Mesendoderm (in vitro differentiated cells): ENCODE measurements at regions not wholly inside any gene's neighbourhood (a gene's known extent, or its start where the extent isn't known, plus 50 kb on each side); places are given as distances from the start of the nearest gene placed in this dataset.

Source experiments
- DNase-seq: peaks from one replicate; pipeline ENCODE4 v3.0.0; 2013
- H2AK5ac ChIP-seq: 2 replicates; pipeline ENCODE4 v1.6.1; 2013; ENCODE audit warnings: low read length, inconsistent platforms
- H2BK120ac ChIP-seq: 2 replicates; pipeline ENCODE4 v1.6.1; 2013; ENCODE audit warnings: low read depth, mild to moderate bottlenecking, low read length, moderate library complexity, mixed read lengths
- H2BK15ac ChIP-seq: replicated peaks from 2 replicates; pipeline ENCODE4 v1.6.1; 2013; ENCODE audit warnings: low read depth, mild to moderate bottlenecking, moderate library complexity
- H2BK5ac ChIP-seq: 2 replicates; pipeline ENCODE4 v1.6.1; 2013; ENCODE audit warnings: low read length, inconsistent platforms
- H3K18ac ChIP-seq: 2 replicates; pipeline ENCODE4 v1.6.1; 2013; ENCODE audit warnings: mild to moderate bottlenecking, low read length, mixed read lengths
- H3K23ac ChIP-seq: one replicate; pipeline ENCODE4 v1.6.1; 2013; ENCODE audit warnings: low read length
- H3K27ac ChIP-seq: 2 replicates; pipeline ENCODE4 v1.5.1; 2013; ENCODE audit warnings: low read depth, mild to moderate bottlenecking, inconsistent platforms, low read length, moderate library complexity
- H3K27me3 ChIP-seq: 2 replicates; pipeline ENCODE4 v1.6.1; 2013; ENCODE audit warnings: low read length, control low read depth, mild to moderate bottlenecking, inconsistent platforms; ENCODE audit not compliant: insufficient read depth, poor library complexity
- H3K36me3 ChIP-seq: 2 replicates; pipeline ENCODE4 v1.6.1; 2013; ENCODE audit warnings: low read length, inconsistent platforms; ENCODE audit not compliant: control insufficient read depth, insufficient read depth
- H3K4ac ChIP-seq: one replicate; pipeline ENCODE4 v1.6.1; 2013; ENCODE audit warnings: low read depth, mild to moderate bottlenecking, low read length, moderate library complexity
- H3K4me1 ChIP-seq: 2 replicates; pipeline ENCODE4 v1.6.1; 2013; ENCODE audit warnings: low read depth, low read length, inconsistent platforms; ENCODE audit not compliant: control insufficient read depth
- H3K4me2 ChIP-seq: 2 replicates; pipeline ENCODE4 v1.6.1; 2013; ENCODE audit warnings: low read length
- H3K4me3 ChIP-seq: 2 replicates; pipeline ENCODE4 v1.5.1; 2013; ENCODE audit warnings: mild to moderate bottlenecking, low read length
- H3K56ac ChIP-seq: one replicate; pipeline ENCODE4 v1.6.1; 2013; ENCODE audit warnings: low read length
- H3K79me1 ChIP-seq: 2 replicates; pipeline ENCODE4 v1.6.1; 2013; ENCODE audit warnings: low read length, inconsistent platforms
- H3K79me2 ChIP-seq: 2 replicates; pipeline ENCODE4 v1.6.1; 2013; ENCODE audit warnings: mild to moderate bottlenecking, low read length; ENCODE audit not compliant: control insufficient read depth, insufficient read depth
- H3K9ac ChIP-seq: 2 replicates; pipeline ENCODE4 v1.6.1; 2013; ENCODE audit warnings: low read length, inconsistent platforms
- H4K5ac ChIP-seq: one replicate; pipeline ENCODE4 v1.6.1; 2013; ENCODE audit warnings: low read length
- H4K8ac ChIP-seq: one replicate; pipeline ENCODE4 v1.6.1; 2013; ENCODE audit warnings: low read depth, mild to moderate bottlenecking, control low read depth, low read length, moderate library complexity
- WGBS: extraction: QIAGEN DNeasy Blood & Tissue Kit; methylation state at CpG from one replicate; pipeline ENCODE4 v1.1.7; 2013; ENCODE audit warnings: low lambda C conversion rate, missing lambda C conversion rate; ENCODE audit not compliant: insufficient coverage; ENCODE audit errors: extremely low coverage; 5-methylcytosine and 5-hydroxymethylcytosine counted together

DNA sequence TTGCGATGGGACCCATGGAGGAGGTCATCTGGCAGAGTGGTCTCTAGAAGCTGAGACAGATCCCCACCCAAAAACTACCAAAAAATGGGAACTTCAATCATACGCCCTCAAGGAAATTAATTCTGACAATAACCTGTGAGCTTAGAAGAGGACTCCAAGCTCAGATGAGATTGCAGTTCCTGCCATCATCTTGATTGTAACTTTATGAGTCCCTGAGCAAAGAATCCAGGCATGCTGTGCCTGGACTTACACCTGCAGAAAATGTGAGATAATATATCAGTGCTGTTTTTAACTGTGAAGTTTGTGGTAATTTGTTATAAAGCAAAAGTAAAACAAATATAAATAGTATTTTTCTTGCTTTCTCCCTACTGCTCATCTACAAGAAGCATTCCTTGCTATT lies 299.6 kb upstream of the MBL2 start:
- no peak overlapping the region for H3K4me2 ChIP-seq
- no peak overlapping the region for H3K4me3 ChIP-seq
- no CpG with 5 or more reads among the region's 2 CpGs for WGBS
- no peak overlapping the region for H4K5ac ChIP-seq
- no peak overlapping the region for H2BK120ac ChIP-seq
- no peak for DNase-seq
- H2AK5ac ChIP-seq: no peak overlapping the region
- no peak overlapping the region for H3K27ac ChIP-seq
- H3K18ac ChIP-seq: no peak overlapping the region
- H3K56ac ChIP-seq: no peak overlapping the region
- no peaks in the 10 kb centered on the region for H3K79me2 ChIP-seq
- H3K27me3 ChIP-seq: no peaks in the 10 kb centered on the region
- no peak overlapping the region for H2BK15ac ChIP-seq
- no peak overlapping the region for H3K4ac ChIP-seq
- H2BK5ac ChIP-seq: no peak overlapping the region
- H3K36me3 ChIP-seq: no peaks in the 10 kb centered on the region
- no peak overlapping the region for H4K8ac ChIP-seq
- H3K4me1 ChIP-seq: no peaks in the 10 kb centered on the region
- H3K79me1 ChIP-seq: no peaks in the 10 kb centered on the region
- H3K23ac ChIP-seq: no peak overlapping the region
- no peak overlapping the region for H3K9ac ChIP-seq

DNA sequence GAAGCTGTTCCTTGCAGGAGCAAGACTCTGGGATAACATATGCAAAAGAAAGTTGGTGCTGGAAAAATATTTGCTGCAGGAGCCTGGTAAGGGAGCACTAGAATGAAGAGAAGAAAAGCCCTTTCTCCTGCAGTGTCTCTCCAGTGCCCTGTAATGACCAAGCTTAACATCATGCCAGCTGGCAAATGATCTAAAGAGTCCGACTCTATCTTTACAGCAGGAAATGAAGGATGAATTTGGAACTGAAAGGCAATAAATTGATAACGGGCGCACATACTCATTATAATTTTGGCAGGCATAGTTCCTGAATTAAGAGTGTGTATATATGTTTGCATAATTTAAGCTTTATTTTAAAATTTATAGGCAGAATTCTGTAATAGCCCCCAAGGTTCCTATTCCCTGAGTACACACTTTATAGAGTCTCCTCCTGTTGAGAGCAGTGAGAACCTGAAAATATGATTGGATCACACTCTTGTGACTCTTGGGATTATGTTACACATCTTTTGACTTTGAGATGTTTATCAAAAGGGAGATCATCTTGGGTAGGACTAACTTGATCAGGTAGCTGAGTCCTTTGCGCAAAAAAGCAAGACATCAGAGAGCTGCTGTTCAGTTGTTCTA lies 299.0 kb upstream of the MBL2 start:
- Histone ChIP-seq H4K8ac (no peak overlapping the region), H3K56ac (no peak overlapping the region), H3K4me3 (no peak overlapping the region), H2BK120ac (no peak overlapping the region), H3K4me2 (no peak overlapping the region), H3K27ac (no peak overlapping the region), H3K4me1 (no peaks in the 10 kb centered on the region), H3K23ac (no peak overlapping the region), H3K36me3 (no peaks in the 10 kb centered on the region), H2BK15ac (no peak overlapping the region), H3K79me1 (no peaks in the 10 kb centered on the region), H3K18ac (peak overlapping the region; percentile 51), H3K4ac (no peak overlapping the region), H3K27me3 (no peaks in the 10 kb centered on the region), H2BK5ac (no peak overlapping the region), H2AK5ac (no peak overlapping the region), H4K5ac (no peak overlapping the region), H3K79me2 (no peaks in the 10 kb centered on the region), H3K9ac (no peak overlapping the region)
- DNase-seq: no peak
- WGBS: no CpG with 5 or more reads among the region's 4 CpGs

DNA sequence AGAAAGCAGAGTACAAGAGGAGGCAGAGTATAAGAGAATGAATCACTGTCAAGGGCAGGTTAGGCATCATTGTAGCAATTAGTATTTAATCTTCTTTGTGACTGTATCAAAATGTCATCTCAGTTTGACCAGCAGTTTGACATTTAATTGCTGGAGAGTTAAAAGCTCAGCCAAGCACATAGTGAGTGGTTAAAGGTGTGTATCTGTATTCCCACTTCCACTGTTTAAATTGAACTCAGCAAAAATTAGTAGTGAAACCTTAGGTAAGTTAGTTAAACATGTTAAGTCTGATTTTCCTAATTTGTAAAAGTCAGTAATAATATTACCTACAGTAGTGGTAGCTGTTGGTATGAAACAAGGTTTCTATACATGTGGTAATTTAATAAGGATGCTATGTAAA lies 296.4 kb upstream of the MBL2 start:
- Histone ChIP-seq H3K18ac (no peak overlapping the region), H3K9ac (no peak overlapping the region), H3K27ac (no peak overlapping the region), H3K4me2 (no peak overlapping the region), H4K8ac (no peak overlapping the region), H4K5ac (no peak overlapping the region), H2BK120ac (no peak overlapping the region), H3K23ac (no peak overlapping the region), H2AK5ac (no peak overlapping the region), H3K36me3 (no peaks in the 10 kb centered on the region), H2BK5ac (no peak overlapping the region), H2BK15ac (no peak overlapping the region), H3K4ac (no peak overlapping the region), H3K27me3 (no peaks in the 10 kb centered on the region), H3K79me1 (no peaks in the 10 kb centered on the region), H3K4me3 (no peak overlapping the region), H3K56ac (no peak overlapping the region), H3K4me1 (no peaks in the 10 kb centered on the region), H3K79me2 (no peaks in the 10 kb centered on the region)
- no peak for DNase-seq

DNA sequence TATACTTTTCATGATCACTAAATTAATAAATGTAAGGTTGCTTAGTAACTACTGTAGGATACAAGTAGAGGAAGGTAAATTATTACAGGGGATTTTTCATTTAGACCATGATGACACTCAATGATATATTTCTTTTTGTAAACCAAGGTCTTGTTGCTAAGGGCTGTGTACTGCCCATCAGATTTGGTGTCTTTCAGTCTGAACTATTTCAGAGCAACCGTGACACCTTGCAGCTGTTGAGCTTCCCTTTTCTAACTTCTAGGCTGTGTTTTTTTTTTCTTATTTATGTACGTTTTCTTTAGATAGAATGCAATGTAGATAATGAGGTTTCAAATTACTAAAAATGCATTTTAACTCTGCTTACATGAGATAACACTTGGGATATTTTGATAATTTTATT lies 292.0 kb upstream of the MBL2 start:
- WGBS: no CpG with 5 or more reads among the region's 2 CpGs

DNA sequence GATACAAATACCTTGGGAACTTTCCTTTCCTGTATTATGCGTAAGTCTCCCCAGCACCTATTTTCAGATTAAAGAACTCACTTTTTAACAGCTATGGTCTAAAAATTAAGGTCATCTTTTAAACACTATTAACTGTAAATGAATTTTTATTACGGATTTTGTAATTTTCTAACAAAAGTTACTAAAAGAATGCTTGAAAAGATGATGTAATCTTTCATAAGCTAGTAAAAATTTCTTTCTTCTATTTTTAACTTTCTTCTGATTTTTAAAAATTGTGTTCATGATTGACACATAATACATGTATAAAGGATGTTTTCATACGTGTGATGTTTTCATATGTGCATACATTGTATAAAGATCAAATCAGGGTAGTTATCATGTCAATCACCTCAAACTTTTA lies 291.2 kb upstream of the MBL2 start:
- no peak overlapping the region for H3K56ac ChIP-seq
- no peak overlapping the region for H3K4ac ChIP-seq
- H2BK120ac ChIP-seq: no peak overlapping the region

More for the DNA sequence above, 292.0 kb upstream of the MBL2 start:
- Histone ChIP-seq H2BK120ac (no peak overlapping the region), H3K4ac (no peak overlapping the region), H3K27me3 (no peaks in the 10 kb centered on the region), H3K4me2 (no peak overlapping the region), H3K4me1 (no peaks in the 10 kb centered on the region), H3K27ac (no peak overlapping the region), H3K56ac (no peak overlapping the region), H3K9ac (no peak overlapping the region), H2BK15ac (no peak overlapping the region), H2AK5ac (no peak overlapping the region), H3K36me3 (no peaks in the 10 kb centered on the region), H2BK5ac (no peak overlapping the region), H3K79me1 (no peaks in the 10 kb centered on the region), H4K5ac (no peak overlapping the region), H3K18ac (no peak overlapping the region), H3K4me3 (no peak overlapping the region), H3K23ac (no peak overlapping the region), H3K79me2 (no peaks in the 10 kb centered on the region), H4K8ac (no peak overlapping the region)
- DNase-seq: no peak

DNA sequence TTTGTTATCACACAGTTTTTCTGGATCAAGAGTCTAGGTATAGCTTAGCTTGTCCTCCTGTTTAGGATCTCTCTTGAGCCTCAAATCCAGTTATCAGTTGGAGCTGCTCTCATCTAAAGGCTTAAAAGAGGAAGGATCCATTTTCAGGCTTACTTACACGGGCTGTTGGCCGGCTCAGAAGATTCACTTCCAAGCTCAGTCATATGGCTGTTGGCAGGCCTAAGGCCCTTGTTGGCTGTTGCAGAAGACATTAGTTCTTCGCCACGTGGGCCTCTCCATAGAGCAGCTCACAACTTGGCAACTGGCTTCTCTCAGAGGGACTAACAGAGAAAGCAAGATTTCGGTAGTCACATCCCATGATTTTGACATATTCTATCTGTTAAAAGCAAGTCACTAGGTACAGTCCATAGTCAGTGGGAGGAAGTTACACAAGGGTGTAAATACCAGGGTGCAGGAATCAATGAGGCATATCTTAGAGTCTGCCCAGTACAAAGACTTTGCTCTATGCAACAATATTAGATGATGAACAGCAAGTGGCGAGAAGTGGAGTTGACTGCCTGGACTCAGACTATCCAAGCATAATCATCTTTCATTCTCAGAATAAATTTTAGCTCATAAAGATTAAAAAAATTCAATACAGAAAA lies 280.1 kb upstream of the MBL2 start:
- no peak overlapping the region for H2BK5ac ChIP-seq
- WGBS: no CpG with 5 or more reads among the region's 6 CpGs
- H3K27ac ChIP-seq: no peak overlapping the region
- H2AK5ac ChIP-seq: no peak overlapping the region
- no peak overlapping the region for H3K23ac ChIP-seq
- H3K79me1 ChIP-seq: no peaks in the 10 kb centered on the region
- no peak overlapping the region for H3K4me3 ChIP-seq
- no peak overlapping the region for H3K56ac ChIP-seq
- no peak overlapping the region for H4K8ac ChIP-seq
- DNase-seq: no peak
- no peak overlapping the region for H4K5ac ChIP-seq
- no peak overlapping the region for H3K4ac ChIP-seq
- no peak overlapping the region for H2BK120ac ChIP-seq
- no peaks in the 10 kb centered on the region for H3K36me3 ChIP-seq
- no peak overlapping the region for H2BK15ac ChIP-seq
- no peaks in the 10 kb centered on the region for H3K4me1 ChIP-seq
- H3K18ac ChIP-seq: no peak overlapping the region
- H3K27me3 ChIP-seq: no peaks in the 10 kb centered on the region
- no peaks in the 10 kb centered on the region for H3K79me2 ChIP-seq
- H3K4me2 ChIP-seq: no peak overlapping the region
- no peak overlapping the region for H3K9ac ChIP-seq

More for the DNA sequence above, 291.2 kb upstream of the MBL2 start:
- Histone ChIP-seq H3K79me2 (no peaks in the 10 kb centered on the region), H4K5ac (no peak overlapping the region), H3K79me1 (no peaks in the 10 kb centered on the region), H3K9ac (no peak overlapping the region), H3K36me3 (no peaks in the 10 kb centered on the region), H3K4me3 (no peak overlapping the region), H3K4me1 (no peaks in the 10 kb centered on the region), H3K4me2 (no peak overlapping the region), H3K27me3 (no peaks in the 10 kb centered on the region), H2AK5ac (no peak overlapping the region), H3K23ac (no peak overlapping the region), H4K8ac (no peak overlapping the region), H3K27ac (no peak overlapping the region), H2BK15ac (no peak overlapping the region), H2BK5ac (no peak overlapping the region), H3K18ac (no peak overlapping the region)
- 100% methylated on average over 1 of the region's 3 CpGs for WGBS
- DNase-seq: no peak
